Liver (tissue), 3 donors: ENCODE measurements at regions not wholly inside any gene's neighbourhood (a gene's known extent, or its start where the extent isn't known, plus 50 kb on each side); places are given as distances from the start of the nearest gene placed in this dataset.

ENCODE experiments used
- CTCF ChIP-seq: fragments of 150-350 bp; IDR thresholded peaks from 2 replicates; pipeline ENCODE4 v1.5.1; 2017; ENCODE audit warnings: improper control_type of control experiment, low read depth, low read length; ENCODE audit not compliant: missing input control
- GABPA ChIP-seq, 2 donors: IDR thresholded peaks in 1 of 2; conservative IDR thresholded peaks in 1 of 2; 2 replicates each; pipeline ENCODE4 v1.6.1; 2016; ENCODE audit warnings: antibody characterized with exemption in 2 of 2, mild to moderate bottlenecking in 1 of 2, moderate library complexity in 1 of 2
- REST ChIP-seq: IDR thresholded peaks from 2 replicates; pipeline ENCODE4 v1.6.1; 2016; ENCODE audit warnings: antibody characterized with exemption, mild to moderate bottlenecking
- SP1 ChIP-seq: IDR thresholded peaks from 2 replicates; pipeline ENCODE4 v1.6.1; 2018; ENCODE audit warnings: antibody characterized with exemption, mild to moderate bottlenecking
- donor health status: healthy.
- donor health status: healthy.

- no peak for TF ChIP-seq CTCF
- TF ChIP-seq GABPA (IDR thresholded peaks at IDR 0.05 in 1 of 2, conservative IDR thresholded peaks at IDR 0.05 in 1 of 2) = no peak
- TF ChIP-seq SP1 = no peak
- no peak for TF ChIP-seq REST
Observed at GRCh38 chr15:23854203-23854911, 167.3 kb upstream of the NDN start.
